ENCODE measurements at regions not wholly inside any gene's neighbourhood (a gene's known extent, or its start where the extent isn't known, plus 50 kb on each side); places are given as distances from the start of the nearest gene placed in this dataset.

DNA sequence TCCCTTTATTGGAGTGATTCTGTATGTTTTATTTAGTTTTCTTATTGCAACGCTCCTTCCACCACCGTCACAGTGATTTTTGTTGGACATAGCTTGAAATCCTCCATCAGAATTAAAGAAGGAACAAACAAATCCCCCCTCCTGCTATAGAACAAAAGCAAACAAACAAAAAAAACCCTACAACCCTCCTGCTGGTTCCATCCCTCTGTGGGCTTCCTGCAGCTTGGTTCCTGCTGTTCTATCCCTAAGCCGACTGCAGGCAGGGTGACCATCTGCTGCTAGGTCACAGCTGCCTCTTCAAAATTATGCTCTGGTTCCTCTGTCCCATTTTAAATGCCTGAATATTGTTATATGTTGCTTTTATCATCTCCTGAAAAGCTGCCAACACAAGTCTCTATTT lies 116.8 kb upstream of the AGA start:
- no peak for DNase-seq
- no peak overlapping the region for H3K27ac ChIP-seq
- H3K4me3 ChIP-seq, result no peak overlapping the region
- ATAC-seq, result no peak
- 67 to 79% (median 74%) methylated on average over 3 of the region's 3 CpGs for WGBS, 4 donors
- intact Hi-C loops (cut with DNase I), result loop anchor here in 1 of 10 donors (10.0 kb wide), 1 partner anchor 746 kb away; no protein-coding TSS in a partner anchor
- H3K9me3 ChIP-seq, result no peaks in the 10 kb centered on the region
- TF ChIP-seq, protein P1, sequence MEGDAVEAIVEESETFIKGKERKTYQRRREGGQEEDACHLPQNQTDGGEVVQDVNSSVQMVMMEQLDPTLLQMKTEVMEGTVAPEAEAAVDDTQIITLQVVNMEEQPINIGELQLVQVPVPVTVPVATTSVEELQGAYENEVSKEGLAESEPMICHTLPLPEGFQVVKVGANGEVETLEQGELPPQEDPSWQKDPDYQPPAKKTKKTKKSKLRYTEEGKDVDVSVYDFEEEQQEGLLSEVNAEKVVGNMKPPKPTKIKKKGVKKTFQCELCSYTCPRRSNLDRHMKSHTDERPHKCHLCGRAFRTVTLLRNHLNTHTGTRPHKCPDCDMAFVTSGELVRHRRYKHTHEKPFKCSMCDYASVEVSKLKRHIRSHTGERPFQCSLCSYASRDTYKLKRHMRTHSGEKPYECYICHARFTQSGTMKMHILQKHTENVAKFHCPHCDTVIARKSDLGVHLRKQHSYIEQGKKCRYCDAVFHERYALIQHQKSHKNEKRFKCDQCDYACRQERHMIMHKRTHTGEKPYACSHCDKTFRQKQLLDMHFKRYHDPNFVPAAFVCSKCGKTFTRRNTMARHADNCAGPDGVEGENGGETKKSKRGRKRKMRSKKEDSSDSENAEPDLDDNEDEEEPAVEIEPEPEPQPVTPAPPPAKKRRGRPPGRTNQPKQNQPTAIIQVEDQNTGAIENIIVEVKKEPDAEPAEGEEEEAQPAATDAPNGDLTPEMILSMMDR (IDR thresholded peaks at IDR 0.05), result no peak
- TF ChIP-seq POLR2A (IDR thresholded peaks at IDR 0.05), result no peak
- no peaks in the 10 kb centered on the region for H3K36me3 ChIP-seq
- no peaks in the 10 kb centered on the region for H3K27me3 ChIP-seq
- no peaks in the 10 kb centered on the region for H3K4me1 ChIP-seq

DNA sequence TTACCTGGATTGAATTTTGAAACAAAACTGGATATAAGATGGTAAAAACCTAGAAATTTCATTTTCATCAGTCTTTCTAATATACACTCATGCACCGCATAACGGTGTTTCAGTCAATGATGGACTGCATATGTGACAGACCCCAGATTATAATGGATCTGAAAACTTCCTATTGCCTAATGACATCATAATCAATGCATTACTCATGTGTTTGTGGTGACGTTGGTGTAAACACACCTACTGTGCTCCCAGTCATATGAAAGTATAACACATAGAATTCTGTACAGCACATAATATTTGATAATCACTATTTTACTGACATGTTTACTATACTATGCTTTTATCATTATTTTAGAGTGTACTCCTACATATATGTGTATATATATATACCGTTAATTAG lies 119.9 kb upstream of the AGA start:
- intact Hi-C loops (cut with DNase I), result no loop called here
- no peak overlapping the region for H3K27ac ChIP-seq

DNA sequence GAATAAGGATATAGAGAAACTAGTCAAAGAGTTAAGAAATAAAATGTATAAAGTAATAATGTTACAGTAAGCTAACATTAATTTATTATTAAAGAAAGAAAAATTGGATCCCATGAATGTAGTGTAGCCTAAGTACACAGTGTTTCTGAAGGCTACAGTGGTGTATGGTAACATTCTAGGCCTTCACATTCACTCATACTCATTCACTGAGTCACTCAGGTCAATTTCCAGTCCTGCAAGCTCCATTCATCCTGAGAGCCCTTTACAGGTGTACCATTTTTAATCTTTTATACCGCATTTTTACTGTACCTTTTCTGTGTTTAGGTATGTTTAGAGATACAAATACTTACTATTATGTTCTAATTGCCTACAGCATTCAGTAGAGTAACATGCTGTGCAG lies 120.6 kb upstream of the AGA start:
- Histone ChIP-seq H3K27ac (no peak overlapping the region), H3K27me3 (no peaks in the 10 kb centered on the region), H3K4me1 (no peaks in the 10 kb centered on the region), H3K9me3 (no peaks in the 10 kb centered on the region), H3K36me3 (no peaks in the 10 kb centered on the region), H3K4me3 (no peak overlapping the region)
- ATAC-seq (no peak), DNase-seq (no peak)
- 90 to 98% (median 93%) methylated on average over 1 of the region's 1 CpG for WGBS, 4 donors
- intact Hi-C loops (cut with DNase I), result no loop called here
- TF ChIP-seq, protein P1 (IDR thresholded peaks at IDR 0.05), result no peak
- no peak for TF ChIP-seq POLR2A (IDR thresholded peaks at IDR 0.05)

More for the DNA sequence above, 119.9 kb upstream of the AGA start:
- no peaks in the 10 kb centered on the region for H3K4me1 ChIP-seq
- 90 to 92% (median 91%) methylated on average over 4 of the region's 4 CpGs for WGBS, 4 donors
- no peaks in the 10 kb centered on the region for H3K27me3 ChIP-seq
- no peaks in the 10 kb centered on the region for H3K36me3 ChIP-seq
- TF ChIP-seq, protein P1 (IDR thresholded peaks at IDR 0.05), result no peak
- TF ChIP-seq POLR2A (IDR thresholded peaks at IDR 0.05), result no peak
- H3K9me3 ChIP-seq, result no peaks in the 10 kb centered on the region
- ATAC-seq (no peak), DNase-seq (no peak)
- H3K4me3 ChIP-seq, result no peak overlapping the region

DNA sequence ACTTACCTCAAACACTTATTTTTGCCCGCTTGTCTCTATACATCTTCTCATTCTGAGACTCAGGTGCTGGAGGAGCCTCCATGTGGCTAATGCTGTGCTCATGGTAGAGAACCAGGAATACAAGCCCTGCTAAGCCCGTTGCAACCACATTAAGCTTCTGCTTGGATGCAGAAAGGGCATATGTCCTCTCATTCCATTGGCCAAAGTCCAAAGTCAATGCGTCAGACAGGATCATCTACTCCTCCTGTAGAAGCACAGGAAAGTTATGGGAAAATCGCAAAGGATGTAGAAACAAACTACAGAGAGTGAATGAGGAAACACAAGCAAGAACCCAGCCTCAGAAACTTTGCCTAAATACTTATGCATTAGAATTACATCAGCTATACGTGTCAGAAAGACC lies 124.5 kb upstream of the AGA start:
- Histone ChIP-seq H3K27me3 (no peaks in the 10 kb centered on the region), H3K9me3 (no peaks in the 10 kb centered on the region), H3K27ac (no peak overlapping the region), H3K4me1 (no peaks in the 10 kb centered on the region), H3K4me3 (no peak overlapping the region), H3K36me3 (no peaks in the 10 kb centered on the region)
- DNase-seq (no peak), ATAC-seq (no peak)
- no peak for TF ChIP-seq POLR2A (IDR thresholded peaks at IDR 0.05)
- TF ChIP-seq, protein P1 (IDR thresholded peaks at IDR 0.05), result no peak
- intact Hi-C loops (cut with DNase I), result no loop called here
- WGBS, 4 donors, result 63 to 70% (median 70%) methylated on average over 5 of the region's 5 CpGs

Data from heart left ventricle (tissue), 16 donors.